GM23248 (cell line): ENCODE measurements at regions not wholly inside any gene's neighbourhood (a gene's known extent, or its start where the extent isn't known, plus 50 kb on each side); places are given as distances from the start of the nearest gene placed in this dataset.

Experiments
- EZH2 ChIP-seq: fragments of 200-600 bp; sonication (generic); IDR thresholded peaks from 2 replicates; pipeline ENCODE4 v1.6.1; 2018; ENCODE audit warnings: antibody characterized with exemption, mild to moderate bottlenecking; ENCODE audit not compliant: insufficient read depth, poor library complexity, severe bottlenecking
- EZH2phosphoT487 ChIP-seq: fragments of 200-600 bp; sonication (generic); IDR thresholded peaks from 2 replicates; pipeline ENCODE4 v1.6.1; 2018; ENCODE audit warnings: antibody characterized with exemption, moderate library complexity, mild to moderate bottlenecking, low read depth; ENCODE audit not compliant: insufficient read depth

GRCh38 chr6:144438103-144438502, 153.0 kb downstream of the UTRN start:
- TF ChIP-seq EZH2 (no peak), EZH2phosphoT487 (no peak)
